Astrocyte of the spinal cord (primary cell): ENCODE measurements at regions not wholly inside any gene's neighbourhood (a gene's known extent, or its start where the extent isn't known, plus 50 kb on each side); places are given as distances from the start of the nearest gene placed in this dataset.

Source experiments
- DNase-seq: peaks from one replicate; pipeline ENCODE4 v3.0.0; 2011; ENCODE audit warnings: low read depth, low spot score
- H3K4me3 ChIP-seq: 2 replicates; pipeline ENCODE4 v1.5.1; 2011; ENCODE audit warnings: low read depth, mild to moderate bottlenecking, low read length, moderate library complexity
- CTCF ChIP-seq: IDR thresholded peaks from 2 replicates; pipeline ENCODE4 v1.5.1; 2012; ENCODE audit warnings: low read depth, mild to moderate bottlenecking, low read length, inconsistent platforms
- in situ Hi-C: cut with HindIII; loops from 2 replicates; pipeline ENCODE4 v1.10.0; 2017; ENCODE audit warnings: low sequenced_read_pairs

GRCh38 chr5:14971873-14972272 is 100.3 kb upstream of the ANKH start:
- TF ChIP-seq CTCF = no peak
- H3K4me3 ChIP-seq = no peak overlapping the region
- DNase-seq = no peak
- in situ Hi-C loops = no loop called here

- in situ Hi-C loops = no loop called here
- no peak for DNase-seq
- H3K4me3 ChIP-seq = no peak overlapping the region
- TF ChIP-seq CTCF = no peak
These were observed 97.2 kb upstream of the ANKH start for GRCh38 chr5:14968796-14969195.

GRCh38 chr5:14967166-14967565 is 95.6 kb upstream of the ANKH start:
- in situ Hi-C loops = no loop called here
- no peak overlapping the region for H3K4me3 ChIP-seq
- no peak for TF ChIP-seq CTCF
- no peak for DNase-seq

DNA sequence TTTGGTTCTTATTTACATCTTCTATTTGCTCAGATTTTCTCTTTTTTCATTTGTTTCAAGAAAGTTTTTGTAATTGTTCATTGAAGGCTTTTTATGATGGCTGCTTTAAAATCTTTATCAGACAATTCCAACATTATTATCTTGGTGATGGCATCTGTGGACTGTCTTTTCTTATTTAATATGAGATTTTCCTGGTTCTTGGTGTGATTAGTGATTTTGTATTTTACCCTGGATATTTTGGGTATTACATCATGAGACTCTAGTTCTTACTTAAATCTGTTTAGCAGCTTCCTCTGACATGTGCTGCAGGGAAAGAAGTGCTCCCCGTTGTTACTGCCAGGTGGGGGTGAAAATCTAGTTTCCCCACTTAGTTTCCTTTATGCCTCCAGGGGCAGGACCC is 94.2 kb upstream of the ANKH start:
- TF ChIP-seq CTCF = no peak
- in situ Hi-C loops = no loop called here
- no peak overlapping the region for H3K4me3 ChIP-seq
- no peak for DNase-seq

DNA sequence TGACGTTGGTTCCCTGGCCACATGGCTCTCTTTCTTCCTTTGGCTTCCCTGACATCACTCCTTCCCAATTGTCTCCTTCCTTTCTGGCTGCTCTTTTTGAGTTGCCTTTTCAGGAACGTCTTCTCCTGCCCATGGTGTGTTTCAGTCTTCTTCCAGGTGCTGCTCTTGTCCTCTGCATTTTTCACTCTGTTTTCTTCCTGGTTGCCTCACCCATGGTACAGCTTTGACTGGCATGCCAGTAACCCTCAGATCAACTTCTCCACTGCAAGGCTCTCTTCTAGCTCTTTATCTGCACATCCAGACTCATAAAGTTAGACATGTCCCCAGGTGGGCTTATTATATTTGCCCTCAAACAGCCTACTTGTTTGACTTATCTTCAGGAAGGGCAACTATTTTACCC is 91.0 kb upstream of the ANKH start:
- DNase-seq = no peak
- no peak for TF ChIP-seq CTCF
- in situ Hi-C loops = no loop called here
- no peak overlapping the region for H3K4me3 ChIP-seq

DNA sequence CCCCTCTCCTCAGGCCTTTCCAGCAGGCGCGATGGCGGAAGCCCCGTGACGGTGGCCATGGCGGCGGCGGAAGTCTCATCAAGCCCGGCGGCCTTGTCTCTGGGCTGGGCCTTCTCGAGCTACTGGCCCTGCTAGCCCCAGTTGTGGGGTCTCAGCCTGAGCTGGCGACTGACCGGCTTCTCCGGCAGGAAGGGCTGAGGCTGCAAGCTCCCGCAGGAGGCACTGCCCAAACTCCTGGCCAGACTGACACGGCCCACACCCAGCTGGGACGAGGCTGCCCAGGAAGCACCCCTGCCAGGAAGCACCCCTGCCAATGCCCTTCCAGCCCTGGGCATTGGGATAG is 88.5 kb upstream of the ANKH start:
- TF ChIP-seq CTCF = no peak
- H3K4me3 ChIP-seq = no peak overlapping the region
- in situ Hi-C loops = no loop called here
- no peak for DNase-seq
